ENCODE measurements at regions not wholly inside any gene's neighbourhood (a gene's known extent, or its start where the extent isn't known, plus 50 kb on each side); places are given as distances from the start of the nearest gene placed in this dataset.

- H3K4me1 ChIP-seq (ENCODE audit: insufficient read depth, low read length): no peaks in the 10 kb centered on the region
- no peaks in the 10 kb centered on the region for H4K20me1 ChIP-seq (ENCODE audit: insufficient read depth, low read length)
- TF ChIP-seq, protein P1, sequence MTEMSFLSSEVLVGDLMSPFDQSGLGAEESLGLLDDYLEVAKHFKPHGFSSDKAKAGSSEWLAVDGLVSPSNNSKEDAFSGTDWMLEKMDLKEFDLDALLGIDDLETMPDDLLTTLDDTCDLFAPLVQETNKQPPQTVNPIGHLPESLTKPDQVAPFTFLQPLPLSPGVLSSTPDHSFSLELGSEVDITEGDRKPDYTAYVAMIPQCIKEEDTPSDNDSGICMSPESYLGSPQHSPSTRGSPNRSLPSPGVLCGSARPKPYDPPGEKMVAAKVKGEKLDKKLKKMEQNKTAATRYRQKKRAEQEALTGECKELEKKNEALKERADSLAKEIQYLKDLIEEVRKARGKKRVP (CRISPR knock-in tag; IDR thresholded peaks at IDR 0.05): no peak
- TF ChIP-seq KAT7 (CRISPR knock-in tag; IDR thresholded peaks at IDR 0.05; ENCODE audit: borderline replicate concordance): no peak
- TF ChIP-seq STAT5B (CRISPR knock-in tag; IDR thresholded peaks at IDR 0.05): no peak
- TF ChIP-seq, protein P2, sequence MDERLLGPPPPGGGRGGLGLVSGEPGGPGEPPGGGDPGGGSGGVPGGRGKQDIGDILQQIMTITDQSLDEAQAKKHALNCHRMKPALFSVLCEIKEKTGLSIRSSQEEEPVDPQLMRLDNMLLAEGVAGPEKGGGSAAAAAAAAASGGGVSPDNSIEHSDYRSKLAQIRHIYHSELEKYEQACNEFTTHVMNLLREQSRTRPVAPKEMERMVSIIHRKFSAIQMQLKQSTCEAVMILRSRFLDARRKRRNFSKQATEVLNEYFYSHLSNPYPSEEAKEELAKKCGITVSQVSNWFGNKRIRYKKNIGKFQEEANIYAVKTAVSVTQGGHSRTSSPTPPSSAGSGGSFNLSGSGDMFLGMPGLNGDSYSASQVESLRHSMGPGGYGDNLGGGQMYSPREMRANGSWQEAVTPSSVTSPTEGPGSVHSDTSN (CRISPR knock-in tag; IDR thresholded peaks at IDR 0.05): no peak
- TF ChIP-seq FOXM1 (CRISPR knock-in tag; IDR thresholded peaks at IDR 0.05): no peak
- TF ChIP-seq POLR2G (IDR thresholded peaks at IDR 0.05; ENCODE audit: low read depth, low read length): no peak
- no peak for TF ChIP-seq ZNF766 (CRISPR knock-in tag; IDR thresholded peaks at IDR 0.05; ENCODE audit: borderline replicate concordance)
- TF ChIP-seq, protein P3, sequence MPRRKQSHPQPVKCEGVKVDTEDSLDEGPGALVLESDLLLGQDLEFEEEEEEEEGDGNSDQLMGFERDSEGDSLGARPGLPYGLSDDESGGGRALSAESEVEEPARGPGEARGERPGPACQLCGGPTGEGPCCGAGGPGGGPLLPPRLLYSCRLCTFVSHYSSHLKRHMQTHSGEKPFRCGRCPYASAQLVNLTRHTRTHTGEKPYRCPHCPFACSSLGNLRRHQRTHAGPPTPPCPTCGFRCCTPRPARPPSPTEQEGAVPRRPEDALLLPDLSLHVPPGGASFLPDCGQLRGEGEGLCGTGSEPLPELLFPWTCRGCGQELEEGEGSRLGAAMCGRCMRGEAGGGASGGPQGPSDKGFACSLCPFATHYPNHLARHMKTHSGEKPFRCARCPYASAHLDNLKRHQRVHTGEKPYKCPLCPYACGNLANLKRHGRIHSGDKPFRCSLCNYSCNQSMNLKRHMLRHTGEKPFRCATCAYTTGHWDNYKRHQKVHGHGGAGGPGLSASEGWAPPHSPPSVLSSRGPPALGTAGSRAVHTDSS (CRISPR knock-in tag; conservative IDR thresholded peaks at IDR 0.05): no peak
- no peak for TF ChIP-seq ZC3H4 (CRISPR knock-in tag; IDR thresholded peaks at IDR 0.05; ENCODE audit: borderline replicate concordance)
- TF ChIP-seq ZFP36 (IDR thresholded peaks at IDR 0.05; ENCODE audit: borderline replicate concordance, low read depth, low read length, partially characterized antibody): no peak
- TF ChIP-seq IRF9 (CRISPR knock-in tag; IDR thresholded peaks at IDR 0.05; ENCODE audit: borderline replicate concordance): no peak
- TF ChIP-seq BORCS8-MEF2B (CRISPR knock-in tag; IDR thresholded peaks at IDR 0.05): no peak
- TF ChIP-seq ZNF652 (CRISPR knock-in tag; IDR thresholded peaks at IDR 0.05; ENCODE audit: borderline replicate concordance, low read depth): no peak
- no peak for TF ChIP-seq SALL2 (CRISPR knock-in tag; IDR thresholded peaks at IDR 0.05)
- TF ChIP-seq MAFF (IDR thresholded peaks at IDR 0.05; ENCODE audit: low read depth, low read length): no peak
- no peak for TF ChIP-seq PRPF4 (IDR thresholded peaks at IDR 0.05; ENCODE audit: low read depth, low read length, poor library complexity, severe bottlenecking)
- TF ChIP-seq CCAR2 (optimal IDR thresholded peaks at IDR 0.05; ENCODE audit: low read depth, low read length): no peak
- ATAC-seq (no peak), FAIRE-seq (no peak), DNase-seq (ENCODE audit: low spot score) (no peak)
- ChIA-PET POLR2A (no interaction called here), CTCF (ENCODE audit: low intra/inter-chr PET ratio, low total read pairs) (no interaction called here)
- H3K79me2 ChIP-seq (ENCODE audit: insufficient read depth, low read length): no peaks in the 10 kb centered on the region
- H3K36me3 ChIP-seq (replicated peaks in 1 of 2; ENCODE audit: control insufficient read depth in 1 of 2, insufficient read depth in 2 of 2, low read length in 2 of 2): no peaks in the 10 kb centered on the region
- WGBS (ENCODE audit: low lambda C conversion rate): 54% methylated on average over 1 of the region's 1 CpG
- no peak overlapping the region for H3K4me2 ChIP-seq (ENCODE audit: low read depth, low read length)
- no peaks in the 10 kb centered on the region for H3K27me3 ChIP-seq (ENCODE audit: control insufficient read depth in 1 of 2, insufficient read depth in 2 of 2, low read length in 2 of 2)
- H3K9me3 ChIP-seq (ENCODE audit: low read length): peaks cover 61% of the 10 kb centered on the region
- no peak overlapping the region for H3K4me3 ChIP-seq (replicated peaks in 1 of 3; ENCODE audit: insufficient read depth in 1 of 3, low read depth in 2 of 3, low read length in 3 of 3)
- no peak overlapping the region for H3K27ac ChIP-seq (ENCODE audit: extremely low read length, insufficient read depth, low read length)
- no peak overlapping the region for H3K9ac ChIP-seq (ENCODE audit: insufficient read depth, low read depth, low read length)
- in situ Hi-C loops (cut with HindIII; ENCODE audit: extremely low pct_ligation_motif_present, low pct_unique_long_range_greater_than_20kb): no loop called here
- H2AFZ ChIP-seq (ENCODE audit: low read length): no peak overlapping the region
- no TSS peak for BruUV-seq (replicated peaks)
- intact Hi-C loops (cut with micrococcal nuclease; ENCODE audit: unreplicated experiment): no loop called here
Measured at GRCh38 chr11:41775296-41775695, 315.8 kb upstream of the LRRC4C start.
